HG03520 (cell line): ENCODE measurements at regions not wholly inside any gene's neighbourhood (a gene's known extent, or its start where the extent isn't known, plus 50 kb on each side); places are given as distances from the start of the nearest gene placed in this dataset.

Experiments
- ATAC-seq: cut with Tn5 transposase; IDR thresholded peaks from one replicate; pipeline ENCODE4 v1.9.1; 2021; ENCODE audit warnings: mild to moderate bottlenecking, moderate library complexity; ENCODE audit not compliant: unreplicated experiment

DNA sequence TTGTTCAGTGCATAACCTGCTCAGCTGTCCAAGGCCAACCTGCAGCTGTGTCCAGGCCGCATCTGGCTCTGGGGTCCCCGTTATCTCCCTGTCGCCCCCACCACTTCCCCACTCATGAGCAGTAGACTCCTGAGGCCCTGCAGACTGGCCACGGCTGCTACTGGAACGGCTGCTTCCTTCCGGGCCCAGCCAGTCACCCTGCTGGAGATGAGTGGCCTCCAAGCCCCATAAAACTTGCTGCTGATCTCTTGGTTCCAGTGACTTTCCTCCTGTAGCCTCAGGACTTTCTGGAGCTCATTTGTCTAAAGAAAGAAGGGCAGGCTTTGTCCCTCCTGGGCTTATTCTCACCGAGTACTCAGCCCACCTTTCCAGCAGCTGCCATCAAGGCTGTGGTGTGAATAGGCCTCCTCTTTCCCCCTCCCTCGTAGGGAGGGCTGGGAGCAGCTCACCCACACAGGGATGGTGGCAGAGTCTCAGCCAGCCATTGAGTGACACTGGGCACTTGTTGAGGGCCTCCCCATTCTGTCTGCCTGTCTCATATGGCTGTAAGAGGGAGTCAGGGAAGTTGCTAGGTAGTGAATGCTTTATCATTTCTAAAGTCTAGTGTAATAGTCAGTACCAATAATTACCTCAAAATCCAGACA lies 257.3 kb downstream of the MYCN start:
- no peak for ATAC-seq

DNA sequence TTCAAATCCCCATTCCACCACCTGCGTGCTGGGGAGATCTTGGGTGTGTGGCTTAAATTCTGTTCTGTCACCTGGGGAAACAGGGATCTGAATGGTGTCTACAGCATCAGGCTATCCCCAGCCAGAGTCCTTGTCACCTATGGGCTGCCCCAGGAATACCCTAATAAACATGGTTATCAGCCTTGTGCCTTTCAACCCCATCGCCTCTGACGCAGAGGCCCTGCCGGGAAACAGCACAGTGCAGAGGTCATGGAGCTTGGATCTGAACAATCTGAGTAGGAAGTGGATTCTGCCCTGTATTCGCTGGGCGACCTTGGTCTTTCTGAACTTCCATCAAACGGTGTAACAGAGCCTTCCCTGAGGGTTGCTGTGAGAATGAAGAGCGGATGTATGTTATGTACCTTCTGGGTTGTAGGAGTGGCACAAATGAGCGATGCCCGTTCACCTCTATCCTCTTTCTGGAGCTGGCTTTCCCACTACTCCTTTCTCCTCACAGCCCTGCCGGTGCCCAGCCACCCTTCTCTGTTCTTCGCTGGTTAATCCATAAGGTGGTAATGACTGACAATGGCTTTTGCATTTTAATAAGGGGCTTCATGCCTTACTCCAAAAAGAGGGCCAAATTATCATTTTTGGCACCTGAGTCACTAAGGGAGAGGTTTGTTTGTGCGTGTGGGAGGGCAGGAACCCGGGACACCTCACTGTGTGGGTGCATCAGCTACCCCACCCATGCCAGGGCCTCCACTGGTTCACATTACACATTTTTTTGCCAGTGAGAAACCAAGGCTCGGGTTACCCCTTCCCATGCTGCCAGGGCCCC lies 256.5 kb downstream of the MYCN start:
- no peak for ATAC-seq

DNA sequence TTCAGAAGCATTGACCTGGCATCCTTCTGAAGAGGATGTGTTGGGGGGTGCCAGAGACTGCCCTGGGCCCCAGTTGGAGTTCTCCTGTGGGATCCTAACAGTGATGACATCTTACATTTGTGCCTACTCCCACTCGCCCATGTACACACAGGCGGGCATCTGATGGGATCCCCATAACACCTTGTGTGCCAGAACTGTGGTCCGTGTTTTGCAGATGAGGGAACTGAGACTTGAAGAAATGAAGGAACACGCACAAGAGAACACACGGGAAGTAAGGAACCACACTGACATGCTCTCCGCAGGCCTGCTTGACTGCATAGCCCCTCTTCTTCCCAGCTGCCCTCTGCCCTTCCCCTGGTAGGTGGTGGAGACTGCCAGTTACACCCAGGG lies 255.3 kb downstream of the MYCN start:
- ATAC-seq: no peak

DNA sequence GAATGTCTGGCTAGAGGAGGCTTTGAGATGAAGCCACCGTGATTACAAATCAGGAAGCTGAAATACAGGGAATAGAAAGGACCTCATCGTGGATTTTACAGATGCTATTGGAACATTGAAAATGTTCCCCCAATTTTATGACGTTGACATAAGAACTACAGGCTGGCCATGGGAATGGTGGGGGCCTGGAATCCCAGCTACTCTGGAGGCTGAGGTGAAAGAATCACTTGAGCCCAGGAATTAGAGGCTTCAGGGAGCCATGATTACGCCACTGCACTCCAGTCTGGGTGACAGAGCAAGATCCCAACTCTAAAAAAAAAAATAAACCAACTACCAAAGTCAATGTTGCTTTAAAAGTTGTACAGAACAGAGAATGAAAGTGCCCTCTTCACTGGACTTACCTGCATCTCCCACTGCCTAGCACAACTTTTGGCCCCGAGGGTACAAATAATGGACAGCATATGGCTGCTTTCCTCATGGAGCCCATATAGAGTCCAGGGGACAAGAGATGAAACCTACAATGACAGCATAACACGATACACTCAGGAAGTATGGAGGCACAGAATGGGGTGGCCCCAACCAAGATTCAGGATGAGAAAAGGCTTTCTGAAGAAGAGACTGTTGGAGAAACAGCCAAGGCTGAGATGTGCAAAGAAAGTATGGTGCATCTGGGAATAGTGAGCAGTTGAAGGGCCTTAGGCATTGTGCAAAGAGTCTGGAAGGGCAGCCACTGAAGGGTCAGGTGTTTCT lies 254.8 kb downstream of the MYCN start:
- no peak for ATAC-seq

DNA sequence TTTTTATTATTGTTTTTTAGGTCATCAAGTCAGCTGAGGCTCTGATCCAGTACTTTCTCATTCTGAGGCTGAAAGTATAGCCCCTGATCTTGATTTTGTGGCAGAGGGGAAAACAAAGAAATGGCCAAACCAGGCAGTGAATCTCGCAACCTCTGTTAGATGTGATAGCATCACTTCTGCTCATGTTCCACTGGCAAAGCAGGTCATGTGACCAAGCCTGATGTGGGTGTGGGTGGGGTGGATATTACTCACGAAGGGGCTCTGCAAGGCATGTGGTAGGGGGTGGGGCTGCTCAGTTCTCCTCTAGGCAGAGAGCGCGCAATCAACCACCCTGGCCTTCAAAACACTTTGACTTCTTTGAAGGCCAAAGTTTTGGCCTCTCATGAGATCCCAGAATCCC lies 254.2 kb downstream of the MYCN start:
- ATAC-seq: no peak

DNA sequence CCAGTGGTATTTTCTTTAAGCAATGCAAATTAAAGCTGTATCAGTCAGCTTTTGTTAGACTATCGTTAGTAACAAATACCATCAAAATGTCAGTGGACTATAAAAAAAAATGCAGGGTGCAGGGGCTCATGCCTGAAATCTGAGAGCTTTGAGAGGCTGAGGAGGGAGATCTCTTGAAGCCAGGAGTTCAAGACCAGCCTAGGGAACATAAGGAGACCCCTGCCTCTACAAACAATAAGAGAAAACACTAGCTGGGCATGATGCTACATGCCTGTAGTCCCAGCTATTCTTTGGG lies 253.7 kb downstream of the MYCN start:
- no peak for ATAC-seq

DNA sequence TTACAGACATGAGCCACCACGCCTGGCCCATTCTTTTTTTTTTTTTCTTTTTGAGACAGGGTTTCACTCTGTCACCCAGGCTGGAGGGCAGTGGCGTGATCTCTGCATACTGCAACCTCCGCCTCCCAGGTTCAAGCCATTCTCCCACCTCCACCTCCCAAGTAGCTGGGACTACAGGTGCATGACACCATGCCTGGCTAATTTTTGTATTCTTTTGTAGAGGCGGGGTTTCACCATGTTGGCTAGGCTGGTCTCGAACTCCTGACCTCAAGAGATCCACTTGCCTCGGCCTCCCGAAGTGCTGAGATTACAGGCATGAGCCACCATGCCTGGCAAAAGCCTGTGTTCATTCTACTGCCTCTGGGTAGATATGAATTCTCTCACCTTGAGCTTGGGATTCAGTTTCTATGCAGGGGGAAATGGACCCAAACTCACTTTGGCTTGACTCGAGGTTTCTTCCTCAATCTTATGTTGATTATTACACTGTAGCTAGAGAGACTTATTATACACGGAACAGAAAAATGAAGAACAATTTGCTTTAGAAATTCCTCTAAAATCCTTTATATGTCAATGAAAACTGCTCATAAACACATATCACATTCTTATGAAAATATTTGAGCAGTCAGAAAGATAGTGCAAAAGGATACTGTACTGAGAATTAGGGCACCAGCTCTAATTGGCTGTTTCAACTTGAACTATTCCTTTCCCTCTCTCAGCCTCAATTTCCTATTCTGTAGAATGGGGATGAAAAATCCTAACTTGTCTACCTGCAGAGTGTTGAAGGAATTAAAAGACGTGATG lies 252.3 kb downstream of the MYCN start:
- no peak for ATAC-seq

DNA sequence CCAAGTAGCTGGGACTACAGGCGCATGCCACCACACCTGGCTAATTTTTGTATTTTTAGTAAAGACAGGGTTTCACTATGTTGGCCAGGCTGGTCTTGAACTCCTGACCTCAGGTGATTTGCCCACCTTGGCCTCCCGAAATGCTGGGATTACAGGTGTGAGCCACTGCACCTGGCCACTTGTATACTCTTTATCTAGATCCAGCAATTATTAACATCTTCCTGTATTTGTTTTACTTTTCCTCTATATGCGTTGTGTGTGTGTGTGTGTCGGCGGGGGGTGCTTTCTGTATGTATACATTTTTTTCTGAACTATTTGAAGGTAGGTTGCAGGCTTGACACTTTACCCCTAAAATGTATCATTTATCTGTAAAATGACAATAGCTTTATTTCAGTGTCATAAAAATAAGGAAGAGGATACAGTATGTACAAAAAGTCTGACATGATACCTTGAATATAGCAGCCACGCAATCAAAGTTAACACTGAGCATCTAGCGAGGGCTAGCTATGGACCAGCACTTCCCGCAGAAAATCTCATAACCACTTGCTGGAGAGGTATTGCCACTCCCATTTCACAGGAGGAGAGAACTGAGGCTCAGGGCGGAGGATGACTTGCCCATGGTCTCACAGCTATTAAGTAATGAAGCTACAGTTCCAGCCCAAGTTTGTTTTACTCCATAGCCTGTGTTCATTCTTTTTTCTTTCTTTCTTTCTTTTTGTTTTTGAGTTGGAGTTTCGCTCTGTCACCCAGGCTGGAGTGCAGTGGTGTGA lies 251.3 kb downstream of the MYCN start:
- ATAC-seq: no peak

DNA sequence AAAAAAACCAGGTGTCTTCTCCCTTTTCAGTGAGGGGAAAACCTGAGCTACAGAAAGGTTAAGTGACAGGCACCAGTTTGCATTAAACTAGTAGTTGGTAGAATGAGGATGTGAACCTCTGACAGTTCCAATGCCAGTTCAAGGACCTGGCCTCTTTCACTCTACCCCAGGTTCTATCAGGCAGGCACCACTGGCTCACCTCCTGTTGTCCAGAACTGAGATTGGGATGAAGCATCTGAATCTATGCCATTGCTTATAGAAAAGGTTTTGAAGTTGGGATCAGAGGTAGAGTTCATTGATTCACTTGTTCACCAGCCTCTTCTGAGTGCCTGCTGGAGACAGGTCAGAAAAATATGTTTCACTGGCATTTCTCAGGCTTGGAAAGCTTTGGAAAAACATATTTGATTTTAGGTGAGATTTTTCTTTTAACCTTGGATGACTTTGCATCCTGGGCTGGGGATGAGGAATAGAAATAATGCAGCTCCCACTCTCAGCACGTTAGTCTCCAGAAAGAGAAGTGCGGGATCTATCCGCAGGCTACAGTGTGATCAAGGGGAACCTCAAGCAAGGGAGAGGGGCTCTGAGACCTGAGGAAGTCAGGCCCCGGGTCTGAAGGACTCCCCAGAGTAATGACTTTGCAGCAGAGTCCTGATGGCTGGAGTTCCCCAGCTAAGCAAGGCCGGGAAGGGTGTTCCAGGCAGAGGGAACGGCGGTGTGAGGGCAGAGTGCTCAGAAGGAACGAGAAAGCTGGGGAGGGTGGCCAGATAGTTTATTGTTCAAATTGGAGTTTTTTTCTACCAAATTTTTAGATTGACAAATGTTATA lies 250.3 kb downstream of the MYCN start:
- no peak for ATAC-seq

DNA sequence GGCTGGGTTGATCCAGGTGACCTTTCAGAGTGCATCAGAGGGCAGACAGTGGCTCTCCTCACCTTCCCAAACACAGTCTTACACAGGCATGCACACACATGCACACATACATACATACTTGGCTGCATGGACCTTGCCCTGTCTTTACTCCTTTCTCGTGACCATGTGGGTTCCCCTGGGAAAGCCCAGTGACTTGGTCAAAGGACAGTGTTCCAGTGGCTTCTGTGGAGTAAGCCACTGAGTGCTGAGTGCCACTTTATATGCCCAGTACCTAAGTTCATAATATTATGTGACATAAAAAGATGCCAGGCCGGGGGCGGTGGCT lies 249.4 kb downstream of the MYCN start:
- ATAC-seq: no peak

DNA sequence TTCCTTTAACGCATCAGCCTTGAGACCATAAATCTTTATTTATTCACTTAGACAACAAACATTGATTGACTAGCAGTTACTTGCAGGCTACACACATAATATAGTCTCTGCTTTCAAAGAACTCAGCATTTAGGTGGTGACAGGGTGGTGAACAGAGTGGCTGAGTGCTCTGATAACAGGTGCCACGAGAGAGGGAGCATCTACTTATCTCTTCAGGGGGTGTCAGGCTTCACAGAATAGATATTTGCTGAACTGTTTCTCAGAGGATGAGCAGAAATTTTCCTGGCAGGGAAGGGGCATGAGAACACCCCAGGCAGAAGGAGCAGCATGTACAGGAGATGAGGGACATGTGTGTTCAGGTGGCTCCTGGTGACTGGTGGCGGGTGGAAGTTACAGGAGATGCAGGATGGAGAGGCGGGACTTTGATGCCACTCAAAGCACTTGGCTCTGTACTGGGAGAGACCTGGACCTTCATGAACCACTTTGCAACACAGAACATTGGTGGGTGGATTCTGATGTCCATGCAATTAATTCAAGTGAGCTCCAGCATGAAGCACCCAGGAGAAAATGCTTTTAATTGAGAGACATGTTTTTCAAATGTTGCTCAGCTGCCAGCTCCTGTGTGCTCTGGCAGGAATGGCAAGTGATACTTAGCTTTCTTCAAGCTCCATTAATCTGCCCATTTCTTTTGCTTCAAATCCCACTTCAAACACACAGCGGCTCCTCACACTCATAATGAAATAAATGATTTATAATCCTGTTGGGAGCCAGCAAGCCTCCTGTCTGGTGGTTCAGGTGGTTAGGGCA lies 248.9 kb downstream of the MYCN start:
- ATAC-seq: no peak

DNA sequence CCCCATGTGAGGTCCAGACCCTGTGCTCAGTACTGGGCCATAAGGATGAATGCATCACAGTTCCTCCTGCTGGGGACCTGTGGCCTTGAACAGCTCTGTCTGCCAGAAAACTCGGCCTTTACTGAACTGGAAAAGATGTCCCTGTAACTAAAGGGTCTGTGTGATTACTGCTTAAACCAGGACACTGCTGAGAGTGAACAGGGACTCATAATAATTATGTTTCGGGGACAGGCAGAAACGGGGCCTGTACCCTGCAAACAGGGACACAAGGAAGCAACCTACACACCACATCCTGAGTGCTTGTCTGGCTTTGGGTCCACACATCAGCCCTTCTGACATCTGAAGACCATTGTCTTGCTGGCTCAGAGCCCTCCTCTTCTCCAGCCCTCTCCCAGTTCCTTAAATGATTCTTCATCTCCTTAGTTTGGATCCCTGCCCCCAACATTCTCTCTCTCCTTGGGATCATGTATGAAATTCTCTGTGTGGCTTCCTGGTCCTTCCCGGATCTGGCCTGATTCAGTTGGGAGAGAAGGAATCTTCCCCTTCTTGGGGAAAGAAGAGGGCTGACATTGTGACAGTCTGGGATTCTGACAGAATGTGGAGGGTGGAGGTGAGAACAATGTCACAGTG lies 248.0 kb downstream of the MYCN start:
- no peak for ATAC-seq

DNA sequence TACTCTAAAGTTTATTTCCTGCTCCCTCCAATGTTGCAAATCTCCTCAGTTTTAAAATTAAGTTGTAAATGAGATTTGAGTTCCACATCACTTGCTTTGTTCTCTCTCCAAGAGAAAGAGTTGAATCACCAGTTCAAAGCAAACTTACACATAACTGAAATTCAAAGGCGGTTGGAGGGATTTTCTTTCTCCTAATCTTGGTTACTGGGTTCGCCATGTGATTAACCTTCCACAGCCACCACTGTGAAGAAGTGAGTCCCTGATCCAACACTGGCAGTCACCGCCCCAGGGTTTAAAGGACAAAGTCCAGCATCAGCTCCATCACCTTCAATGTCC lies 247.1 kb downstream of the MYCN start:
- ATAC-seq: no peak

DNA sequence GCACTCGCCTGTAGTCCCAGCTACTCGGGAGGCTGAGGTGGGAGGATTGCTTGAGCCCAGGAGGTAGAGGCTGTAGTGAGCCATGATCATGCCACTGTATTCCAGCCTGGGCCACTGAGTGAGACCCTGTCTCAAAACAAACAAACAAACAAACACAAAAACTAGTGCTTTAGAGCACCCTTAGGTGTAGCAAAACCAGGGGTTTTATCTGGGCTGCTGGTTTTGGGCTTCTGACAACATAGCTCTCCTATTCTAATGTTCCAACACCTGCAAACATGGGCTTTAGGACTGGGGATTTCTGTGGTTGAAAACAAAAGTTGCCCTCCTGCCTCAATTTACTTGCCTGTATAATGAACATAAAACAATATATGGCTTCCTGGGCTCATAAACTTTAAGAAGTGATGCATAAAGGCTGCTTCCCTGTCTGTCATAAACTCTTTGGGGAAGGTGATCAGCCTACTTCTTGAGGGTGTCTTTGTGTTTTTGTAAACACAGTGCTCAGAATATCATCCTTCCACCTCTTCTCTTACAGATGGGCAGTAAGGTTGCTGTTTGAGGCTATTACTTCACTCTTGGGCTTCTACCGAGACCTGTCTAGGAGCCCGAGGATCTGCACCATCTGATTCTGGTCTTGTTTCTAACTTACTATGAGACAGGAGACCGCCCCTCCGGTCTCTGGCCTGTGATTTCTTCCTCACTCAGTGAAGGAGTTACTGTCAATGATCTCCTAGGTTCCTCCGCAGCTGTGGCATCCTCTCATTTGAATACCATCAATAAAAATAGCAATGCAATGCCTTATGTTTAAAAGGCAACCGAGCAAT lies 246.5 kb downstream of the MYCN start:
- ATAC-seq: no peak

DNA sequence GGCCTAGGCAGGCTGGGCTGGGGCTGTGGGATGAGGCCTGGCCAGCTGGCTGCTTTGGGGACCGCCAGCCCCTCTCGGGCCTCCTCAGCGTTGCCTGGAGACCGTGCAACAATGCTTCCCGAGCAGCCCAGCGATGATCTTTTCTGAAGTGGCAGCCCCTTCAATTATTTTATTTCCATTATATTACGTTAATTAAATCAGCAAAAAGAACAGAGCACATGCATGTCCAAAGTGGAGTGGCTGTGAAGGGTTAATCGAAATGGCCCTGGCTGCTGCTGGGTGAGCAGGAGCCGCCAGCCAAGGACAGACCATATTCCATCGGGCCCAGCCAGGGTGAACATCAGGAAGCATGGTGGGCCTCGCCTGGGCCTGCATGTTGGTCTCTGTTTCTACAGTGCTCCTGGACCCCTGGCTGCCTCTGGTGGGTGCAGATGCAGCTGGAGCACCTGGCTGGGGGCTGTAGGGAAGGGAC lies 245.5 kb downstream of the MYCN start:
- no peak for ATAC-seq

DNA sequence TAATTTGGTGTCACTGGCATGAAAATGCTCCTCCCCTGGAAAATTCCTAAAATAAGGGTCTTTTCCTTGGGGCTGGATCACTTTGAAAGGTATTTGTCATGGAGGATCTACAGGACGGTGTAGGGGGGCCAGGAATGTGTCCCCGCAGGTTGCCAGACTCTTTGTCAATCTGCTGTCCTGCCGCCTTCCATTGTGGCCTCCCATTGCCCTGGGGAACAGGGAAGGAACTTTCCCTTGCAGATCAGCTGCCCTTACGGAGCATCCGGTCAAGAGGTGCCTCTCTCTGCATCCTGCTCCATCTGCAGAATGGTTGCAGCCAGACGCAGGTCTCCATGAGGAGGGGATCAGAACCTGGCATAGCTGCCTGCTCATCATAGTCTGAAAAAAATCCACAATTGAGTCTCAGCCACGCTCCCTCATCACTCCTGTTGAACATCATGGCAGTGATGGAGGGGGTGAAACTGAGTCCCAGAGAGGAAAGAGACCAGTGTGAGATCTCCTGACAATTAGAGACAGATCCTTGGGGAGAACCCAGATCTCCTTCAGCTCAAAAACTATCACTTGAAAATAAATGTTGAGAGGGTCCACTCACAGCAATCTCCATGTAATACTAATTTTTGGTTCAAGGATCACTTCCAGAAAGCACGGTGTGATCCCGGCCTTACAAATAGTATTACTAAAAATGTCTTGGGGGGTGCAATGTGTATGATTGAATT lies 244.8 kb downstream of the MYCN start:
- ATAC-seq: no peak

DNA sequence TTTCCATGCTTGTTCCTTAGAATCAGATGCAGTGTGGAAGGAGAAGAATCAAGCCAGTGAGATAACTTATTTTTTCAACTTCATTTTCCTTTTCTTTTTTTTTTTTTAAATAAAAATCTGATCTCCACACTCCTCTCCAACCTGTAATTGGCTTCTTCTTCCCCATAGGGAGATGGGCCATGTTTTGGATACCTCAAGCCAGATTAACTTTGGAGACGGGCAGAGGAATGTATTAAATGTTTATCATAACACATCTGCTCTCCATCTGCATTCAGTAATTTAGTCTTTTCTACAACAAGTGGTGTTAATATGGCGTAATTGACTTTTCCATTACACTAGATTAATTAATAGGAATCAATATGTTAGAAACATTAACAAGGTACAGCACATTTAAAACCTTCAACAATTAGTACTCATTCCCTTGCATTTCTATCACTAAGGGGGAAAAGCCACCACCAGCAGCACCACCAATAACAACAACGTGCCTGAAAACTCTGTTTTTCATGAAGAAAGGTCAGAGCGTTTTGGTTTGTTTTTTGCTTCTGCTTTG lies 244.1 kb downstream of the MYCN start:
- ATAC-seq: no peak
